ENCODE measurements at regions not wholly inside any gene's neighbourhood (a gene's known extent, or its start where the extent isn't known, plus 50 kb on each side); places are given as distances from the start of the nearest gene placed in this dataset.
"Not testable (repeated sequence)": the region's sequence is repeated elsewhere in the genome, so short reads cannot be mapped to it uniquely, and the experiment has no call there.

DNA sequence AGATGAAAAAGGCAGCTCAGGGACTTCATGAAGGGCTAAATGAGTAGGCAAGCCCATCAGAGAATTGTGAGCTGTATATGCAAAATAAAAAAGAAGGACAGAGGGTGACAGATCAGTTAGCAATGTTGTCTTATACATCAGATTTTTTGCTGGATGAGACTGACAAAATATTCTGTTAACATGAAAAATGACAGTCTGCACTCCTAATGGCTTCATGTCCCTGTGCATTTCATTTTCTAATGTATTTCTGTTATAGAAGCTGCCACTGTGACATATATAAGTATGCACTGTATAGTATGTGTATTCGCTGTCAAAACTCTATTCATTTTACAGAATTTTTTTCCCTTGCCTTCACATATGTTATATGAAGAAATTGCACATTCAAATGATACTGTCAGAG lies 559.5 kb downstream of the DMRTA1 start:
- no peak for DNase-seq

DNA sequence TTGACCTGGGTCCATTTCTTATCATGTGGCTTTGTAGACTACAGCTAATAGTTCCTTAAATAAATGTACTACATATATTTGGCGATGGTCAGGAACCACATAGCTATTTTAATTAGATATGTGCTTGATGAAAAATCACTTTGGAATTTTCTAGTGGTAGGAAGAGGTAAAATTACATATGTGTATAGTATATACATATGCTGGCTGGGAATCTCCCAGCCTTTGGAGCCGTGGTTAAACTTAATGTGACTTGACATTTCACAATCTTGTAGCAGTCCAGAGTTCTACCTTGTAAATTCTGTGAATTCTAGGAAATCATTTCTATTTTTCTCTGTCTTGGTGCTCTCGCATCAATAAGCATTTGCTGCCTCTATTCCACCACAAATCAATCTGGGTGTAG lies 565.0 kb downstream of the DMRTA1 start:
- DNase-seq = no peak

DNA sequence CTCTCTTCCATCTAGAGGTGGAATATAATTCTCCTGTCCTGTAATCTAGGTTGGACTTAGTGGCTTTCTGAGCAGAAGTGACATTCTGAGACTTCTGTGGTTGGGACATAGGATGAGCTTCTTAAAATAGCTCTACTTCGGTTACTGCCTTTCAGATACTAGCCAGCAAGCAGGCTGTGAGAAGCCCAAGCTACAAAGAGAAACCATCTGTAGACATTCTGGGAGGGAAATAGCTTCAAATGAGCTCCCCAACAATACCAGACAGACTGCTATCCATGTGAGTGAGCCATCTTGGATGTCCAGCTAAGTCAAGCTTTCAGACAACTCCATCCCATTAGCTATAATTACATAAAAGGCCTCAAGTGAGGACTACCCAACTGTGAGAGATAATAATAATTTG lies 568.9 kb downstream of the DMRTA1 start:
- DNase-seq = no peak

- no peak for DNase-seq
Measured at GRCh38 chr9:23036416-23036815, 589.8 kb downstream of the DMRTA1 start.

- no peak for DNase-seq
Measured at GRCh38 chr9:23039402-23039801, 592.8 kb downstream of the DMRTA1 start.

GRCh38 chr9:23041466-23041865 lies 594.8 kb downstream of the DMRTA1 start:
- no peak for DNase-seq

GRCh38 chr9:23044549-23044948 lies 597.9 kb downstream of the DMRTA1 start:
- no peak for DNase-seq

DNA sequence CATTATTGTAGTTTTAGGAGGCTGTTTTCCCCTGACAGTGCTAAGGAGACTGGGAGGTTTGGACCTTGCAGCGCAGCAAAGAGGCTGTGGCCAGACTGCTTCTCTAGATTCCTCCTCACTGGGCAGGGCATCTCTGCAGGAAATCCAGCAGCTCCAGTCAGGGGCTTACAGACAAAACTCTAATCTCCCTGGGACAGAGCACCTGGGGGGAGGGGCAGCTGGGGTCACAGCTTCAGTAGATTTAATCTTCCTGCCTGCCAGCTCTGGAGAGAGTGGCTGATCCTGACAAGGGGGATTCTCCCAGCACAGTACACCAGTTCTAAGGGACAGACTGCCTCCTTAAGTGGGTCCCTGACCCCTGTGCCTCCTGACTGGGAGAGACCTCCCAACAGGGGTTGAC lies 599.4 kb downstream of the DMRTA1 start:
- not testable (repeated sequence) for DNase-seq

DNA sequence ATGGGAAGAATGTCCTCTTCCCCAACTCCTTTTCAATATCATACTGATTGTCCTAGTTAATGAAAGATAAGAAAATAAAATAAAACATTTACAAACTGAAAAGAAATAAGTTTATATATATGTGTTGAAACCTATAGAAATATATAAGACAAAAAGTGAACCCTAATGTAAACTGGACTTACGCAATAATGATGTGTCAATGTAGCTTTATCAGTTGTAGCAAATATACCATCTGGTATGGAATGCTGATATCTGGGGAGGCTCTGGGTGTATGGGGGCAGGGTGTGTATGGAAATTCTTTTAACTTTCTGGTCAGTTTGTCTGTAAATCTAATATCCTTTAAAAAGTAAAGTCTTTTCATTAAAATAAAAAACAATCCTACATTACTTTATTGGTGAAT lies 603.9 kb downstream of the DMRTA1 start:
- no peak for DNase-seq

- no peak for DNase-seq
Measured at GRCh38 chr9:23073136-23073535, 626.5 kb downstream of the DMRTA1 start.

- DNase-seq = no peak
Measured at GRCh38 chr9:23079798-23080197, 633.2 kb downstream of the DMRTA1 start.

- no peak for DNase-seq
Measured at GRCh38 chr9:23081377-23081776, 634.8 kb downstream of the DMRTA1 start.

- peak; percentile 2 to 18 for DNase-seq
Measured at GRCh38 chr9:23088932-23089364, 642.3 kb downstream of the DMRTA1 start.

DNA sequence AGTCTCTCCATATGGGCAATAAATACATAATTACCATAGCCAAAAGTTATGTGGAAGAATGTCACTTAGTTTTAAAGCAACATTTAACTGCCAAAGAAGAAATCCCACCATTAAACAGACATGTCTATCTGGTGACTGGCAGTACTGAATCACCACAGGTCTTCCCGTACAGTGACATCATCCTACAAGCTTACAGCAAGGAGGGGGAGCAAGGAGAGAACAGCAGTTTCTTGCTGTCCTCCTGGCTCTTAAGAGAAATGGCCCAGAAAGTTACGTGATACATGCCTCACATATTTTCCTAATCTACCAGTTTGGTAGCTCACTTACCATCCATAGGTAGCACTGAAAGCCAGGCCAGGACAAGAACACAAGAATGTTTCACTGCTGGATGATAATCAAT lies 671.0 kb downstream of the DMRTA1 start:
- no peak for DNase-seq

DNA sequence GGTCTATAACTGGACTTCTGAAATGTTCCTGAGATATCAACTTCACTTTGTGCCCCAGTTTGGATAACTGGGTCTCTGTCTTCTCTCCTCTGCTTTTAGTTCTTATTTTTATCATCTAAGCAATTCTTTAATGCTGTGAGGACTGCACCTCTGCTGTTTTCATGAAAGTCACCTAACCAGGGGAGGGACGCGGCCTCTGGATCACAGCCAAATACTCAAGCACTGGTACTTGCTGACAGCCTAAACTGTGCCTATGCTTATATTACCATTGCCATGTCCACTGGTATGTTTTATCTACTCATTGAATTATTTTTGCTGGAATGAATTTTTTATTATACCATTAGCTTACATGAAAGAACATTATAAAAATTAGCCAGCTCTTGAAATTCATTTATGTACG lies 674.0 kb downstream of the DMRTA1 start:
- no peak for DNase-seq

DNA sequence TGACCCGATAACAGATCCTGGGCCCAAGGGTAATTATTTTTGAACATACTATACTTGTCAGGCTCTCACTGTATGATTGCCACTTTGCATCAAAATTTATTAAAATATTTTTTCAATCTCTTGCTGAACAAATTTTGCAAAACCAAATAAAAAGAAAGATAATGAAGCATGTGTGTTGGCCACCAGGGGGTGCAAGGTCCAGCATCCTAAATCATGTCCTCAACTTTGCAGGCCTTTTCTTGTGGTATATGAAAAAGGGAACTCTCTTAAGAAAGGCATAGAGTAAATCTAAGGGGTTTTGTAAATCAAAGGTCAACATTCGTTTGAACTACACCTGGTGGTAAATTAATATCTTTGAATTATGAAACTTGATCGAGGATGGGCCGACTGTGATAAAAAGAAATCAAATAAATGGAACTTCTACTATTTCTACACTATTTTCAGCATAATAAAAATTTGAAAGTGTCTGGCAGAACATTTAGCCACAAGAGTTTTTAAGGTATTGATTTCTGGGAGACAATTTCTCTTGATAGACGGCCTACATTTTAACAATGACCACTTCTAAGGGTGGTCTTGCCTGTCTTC lies 676.5 kb downstream of the DMRTA1 start:
- peak in 1 of 2 experiments; percentile 25 for DNase-seq

DNA sequence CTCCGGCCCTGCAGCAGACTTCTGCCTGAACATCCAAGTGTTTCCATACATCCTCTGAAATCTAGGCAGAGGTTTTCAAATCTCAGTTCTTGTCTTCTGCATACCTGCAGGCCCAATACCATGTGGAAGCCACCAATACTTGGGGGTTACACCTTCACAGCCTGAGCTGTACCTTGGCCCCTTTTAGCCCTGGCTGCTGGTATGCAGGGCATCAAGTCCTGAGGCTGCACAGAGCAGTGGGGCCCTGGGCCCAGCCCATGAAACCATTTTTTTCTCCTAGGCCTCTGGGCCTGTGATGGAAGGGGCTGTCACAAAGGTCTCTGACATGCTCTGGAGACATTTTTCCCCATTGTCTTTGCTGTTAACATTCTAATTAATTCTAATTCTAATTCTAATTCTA lies 680.6 kb downstream of the ELAVL2 start:
- DNase-seq = no peak

DNA sequence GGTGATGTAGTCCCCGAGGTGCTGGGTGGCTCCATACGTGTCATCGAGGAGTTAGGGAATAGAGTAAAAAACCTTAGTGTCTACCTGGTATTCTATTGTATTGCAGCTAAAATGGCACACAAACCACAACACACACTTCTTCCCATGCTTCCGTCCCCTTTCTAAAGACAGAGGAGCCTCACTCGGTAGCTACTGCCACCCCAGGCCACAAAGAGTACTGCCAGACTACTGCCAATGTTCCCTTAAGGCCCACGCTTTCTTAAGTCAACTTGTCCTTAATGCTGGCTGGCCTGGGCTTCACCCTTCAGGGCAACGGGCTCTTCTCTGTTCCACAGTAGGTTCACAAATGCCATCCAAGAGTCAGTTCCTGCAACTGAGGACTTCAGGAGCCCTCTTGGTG lies 673.0 kb downstream of the ELAVL2 start:
- DNase-seq = no peak

- no peak for DNase-seq
Measured at GRCh38 chr9:23160491-23160890, 665.5 kb downstream of the ELAVL2 start.

- DNase-seq = no peak
Measured at GRCh38 chr9:23160952-23161469, 665.0 kb downstream of the ELAVL2 start.

GRCh38 chr9:23162789-23163188 lies 663.3 kb downstream of the ELAVL2 start:
- DNase-seq = no peak

- DNase-seq = no peak
Measured at GRCh38 chr9:23171479-23171878, 654.6 kb downstream of the ELAVL2 start.

GRCh38 chr9:23172206-23172605 lies 653.8 kb downstream of the ELAVL2 start:
- no peak for DNase-seq

DNA sequence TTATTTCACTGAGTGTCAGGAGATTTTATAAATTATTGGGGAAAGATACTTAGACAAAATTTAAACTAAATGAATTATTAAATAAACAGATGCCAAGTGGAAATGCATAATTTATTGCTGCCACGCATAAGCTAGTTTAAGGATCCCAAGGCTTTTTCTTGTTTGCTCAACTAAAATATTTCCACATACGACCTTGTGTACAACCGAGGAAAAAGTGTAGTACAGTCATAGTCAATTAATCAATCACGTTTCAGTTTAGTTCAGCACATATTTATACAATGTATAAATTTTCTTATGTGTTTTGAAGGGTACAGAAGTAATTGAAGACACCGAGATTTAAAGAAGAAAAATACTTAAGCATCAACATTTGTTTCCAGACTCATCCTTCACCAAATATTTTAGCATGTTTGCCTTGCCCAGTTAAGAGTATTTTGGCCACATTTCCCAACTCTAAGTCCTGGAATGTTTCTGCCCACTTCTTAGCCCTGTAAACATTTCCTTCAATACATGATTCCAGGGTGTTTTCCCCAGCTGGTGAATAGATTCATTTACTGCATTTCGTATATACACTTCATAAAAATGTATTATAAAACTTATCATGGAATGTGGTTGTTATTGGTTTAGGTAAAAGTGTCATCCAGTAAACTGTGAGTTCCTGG lies 652.9 kb downstream of the ELAVL2 start:
- DNase-seq = no peak

GRCh38 chr9:23194281-23194680 lies 631.8 kb downstream of the ELAVL2 start:
- no peak for DNase-seq

All from SHP77 (cell line).